ENCODE measurements at regions not wholly inside any gene's neighbourhood (a gene's known extent, or its start where the extent isn't known, plus 50 kb on each side); places are given as distances from the start of the nearest gene placed in this dataset.
A peak's percentile ranks its signal among the peaks of the same experiment; 100 is the strongest.

GRCh38 chrX:57821703-57822387 is 88.4 kb downstream of the ZXDA start:
- TF ChIP-seq CTCF (IDR thresholded peaks at IDR 0.05 in 8 of 11, conservative IDR thresholded peaks at IDR 0.05 in 3 of 11) = peak; percentile 28 to 70 (median 57)
- no peak for TF ChIP-seq POLR2A (IDR thresholded peaks at IDR 0.05)

Measured in spleen (tissue), 7 donors.